CD4-positive, alpha-beta memory T cell (primary cell): ENCODE measurements at regions not wholly inside any gene's neighbourhood (a gene's known extent, or its start where the extent isn't known, plus 50 kb on each side); places are given as distances from the start of the nearest gene placed in this dataset.

Experiments used
- CTCF ChIA-PET: fragments of 350-600 bp; sonication (Branson Sonifier 250); formaldehyde crosslinking; loops from one replicate; lab custom pipeline; 2021; ENCODE audit warnings: inconsistent platforms; ENCODE audit not compliant: partially characterized antibody; lab: Charles Lee
- POLR2A ChIA-PET: fragments of 350-600 bp; sonication (Branson Sonifier 250); formaldehyde crosslinking; loops from one replicate; lab custom pipeline; 2021; ENCODE audit not compliant: partially characterized antibody; lab: Charles Lee
- DNase-seq, 5 donors: peaks; one replicate each; pipeline versions ENCODE4 v3.0.0 to v3.0.0-alpha.2; 2020 to 2022; ENCODE audit warnings: mixed read lengths in 1 of 5
- H3K27ac ChIP-seq: one replicate; pipeline ENCODE4 v1.7.0; 2013; ENCODE audit warnings: low read depth, low read length
- H3K27me3 ChIP-seq: 2 replicates; pipeline ENCODE4 v1.7.0; 2013; ENCODE audit warnings: mild to moderate bottlenecking, low read length, moderate library complexity; ENCODE audit not compliant: insufficient read depth
- H3K36me3 ChIP-seq: 2 replicates; pipeline ENCODE4 v1.7.0; 2013; ENCODE audit warnings: mild to moderate bottlenecking, low read length, moderate library complexity; ENCODE audit not compliant: insufficient read depth
- H3K4me1 ChIP-seq: 2 replicates; pipeline ENCODE4 v1.7.0; 2013; ENCODE audit warnings: mild to moderate bottlenecking, low read length, moderate library complexity; ENCODE audit not compliant: insufficient read depth
- H3K4me3 ChIP-seq, 2 donors: one replicate each; pipeline ENCODE4 v1.7.0; 2013; ENCODE audit warnings: low read length in 2 of 2, mild to moderate bottlenecking in 1 of 2
- H3K9me3 ChIP-seq, 2 donors: one replicate each; pipeline ENCODE4 v1.7.0; 2013; ENCODE audit warnings: low read length in 2 of 2, control low read depth in 1 of 2; ENCODE audit not compliant: control insufficient read depth in 1 of 2
- H3K27ac Mint-ChIP-seq, 7 donors: one replicate each; pipeline ENCODE4 v1.8.0; 2020 to 2021; ENCODE audit warnings: mixed read lengths in 7 of 7, mild to moderate bottlenecking in 6 of 7, inconsistent platforms in 3 of 7, moderate library complexity in 3 of 7
- H3K27me3 Mint-ChIP-seq, 2 donors: one replicate each; pipeline ENCODE4 v1.8.0; 2020 to 2021; ENCODE audit warnings: mixed read lengths in 2 of 2
- H3K36me3 Mint-ChIP-seq, 2 donors: one replicate each; pipeline ENCODE4 v1.8.0; 2020 to 2021; ENCODE audit warnings: mixed read lengths in 2 of 2, inconsistent platforms in 1 of 2, mild to moderate bottlenecking in 1 of 2
- H3K4me1 Mint-ChIP-seq, 4 donors: one replicate each; pipeline ENCODE4 v1.8.0; 2020 to 2021; ENCODE audit warnings: mixed read lengths in 4 of 4, mild to moderate bottlenecking in 1 of 4
- H3K4me3 Mint-ChIP-seq, 8 donors: one replicate each; pipeline ENCODE4 v1.8.0; 2020 to 2021; ENCODE audit warnings: mixed read lengths in 8 of 8, mild to moderate bottlenecking in 7 of 8, moderate library complexity in 6 of 8, inconsistent platforms in 3 of 8
- H3K9me3 Mint-ChIP-seq, 8 donors: one replicate each; pipeline ENCODE4 v1.8.0; 2020 to 2021; ENCODE audit warnings: mixed read lengths in 8 of 8, mild to moderate bottlenecking in 5 of 8, inconsistent platforms in 3 of 8, moderate library complexity in 1 of 8
- intact Hi-C: fragments of 100-400 bp; cut with micrococcal nuclease; formaldehyde crosslinking; loops from one replicate; pipeline ENCODE4 v1.15.1; 2023

DNA sequence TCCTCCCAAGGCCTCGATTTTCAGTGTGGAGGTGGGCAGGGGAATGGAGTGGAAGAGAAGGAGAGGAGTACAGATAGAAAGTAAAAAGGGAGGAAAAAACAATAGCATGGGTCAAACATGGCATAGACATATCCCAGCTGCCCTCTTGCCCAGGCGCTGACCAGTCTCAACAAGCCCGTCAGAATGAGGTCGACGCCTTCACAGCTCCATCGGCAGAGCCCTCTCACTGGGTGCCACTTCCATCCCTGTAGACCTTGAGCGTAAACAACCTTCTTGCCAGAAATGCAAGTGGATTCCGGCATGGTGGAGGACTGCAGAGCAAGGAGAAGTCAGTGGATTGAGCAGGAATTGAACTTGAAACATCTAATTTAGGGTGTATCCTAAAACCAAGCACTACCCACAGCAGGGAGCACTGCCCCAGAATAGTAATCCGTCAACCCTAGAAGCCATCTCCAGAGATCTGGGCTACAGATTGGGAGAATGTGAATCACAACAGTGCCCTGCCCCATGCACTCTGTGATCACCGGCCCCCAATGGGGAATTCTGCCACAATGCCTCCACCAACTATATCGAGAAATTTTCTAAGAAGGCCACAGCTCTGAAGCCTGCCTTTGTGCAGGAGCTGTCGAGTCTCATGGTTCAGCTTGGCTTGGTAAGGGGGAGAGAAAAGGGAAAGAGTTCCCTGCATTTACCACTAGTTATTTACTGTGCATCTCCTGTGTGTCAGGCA is 190.1 kb downstream of the UACA start:
- Histone ChIP-seq H3K9me3 (no peaks in the 10 kb centered on the region), H3K4me1 (no peaks in the 10 kb centered on the region), H3K4me3 (no peak overlapping the region), H3K27ac (no peak overlapping the region), H3K27me3 (no peaks in the 10 kb centered on the region), H3K36me3 (no peaks in the 10 kb centered on the region)
- intact Hi-C loops = no loop called here
- H3K36me3 Mint-ChIP-seq = no peaks in the 10 kb centered on the region
- H3K4me3 Mint-ChIP-seq = peak overlapping the region in 1 of 8 donors; percentile 37
- H3K9me3 Mint-ChIP-seq = peaks cover 0 to 13% (median 4%) of the 10 kb centered on the region in 8 donors
- H3K4me1 Mint-ChIP-seq = peaks cover 0 to 2% (median under 1%) of the 10 kb centered on the region in 4 donors
- no peak overlapping the region for H3K27ac Mint-ChIP-seq
- CTCF ChIA-PET = interaction anchor here (1.6 kb wide), 1 partner anchor 13 kb away, joined by 4 read pairs; no protein-coding TSS in a partner anchor
- DNase-seq = no peak
- POLR2A ChIA-PET = no interaction called here
- H3K27me3 Mint-ChIP-seq = peaks cover 0 to 2% of the 10 kb centered on the region in 2 donors

DNA sequence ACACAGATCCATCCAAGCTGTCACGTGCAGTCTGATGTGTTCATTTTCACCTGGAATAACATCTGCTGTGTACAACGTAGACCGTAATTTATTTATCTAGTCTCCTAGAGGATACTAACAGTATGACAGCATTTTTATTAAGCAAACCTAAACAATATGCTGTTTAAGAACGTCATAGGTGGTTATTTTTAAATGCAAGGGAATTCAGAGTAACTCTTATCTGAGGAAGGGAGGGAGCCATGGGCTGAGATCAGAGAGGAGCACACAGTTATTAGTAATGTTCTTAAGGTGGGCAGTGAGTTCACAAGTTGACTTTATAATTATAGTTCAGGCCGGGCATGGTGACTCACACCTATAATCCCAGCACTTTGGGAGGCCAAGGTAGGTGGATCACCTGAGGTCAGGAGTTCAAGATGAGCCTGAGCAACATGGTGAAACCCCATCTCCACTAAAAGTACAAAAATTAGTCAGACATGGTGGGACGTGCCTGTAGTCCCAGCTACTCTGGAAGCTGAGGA is 193.6 kb downstream of the UACA start:
- no peak overlapping the region for H3K27ac Mint-ChIP-seq
- intact Hi-C loops = no loop called here
- POLR2A ChIA-PET = no interaction called here

DNA sequence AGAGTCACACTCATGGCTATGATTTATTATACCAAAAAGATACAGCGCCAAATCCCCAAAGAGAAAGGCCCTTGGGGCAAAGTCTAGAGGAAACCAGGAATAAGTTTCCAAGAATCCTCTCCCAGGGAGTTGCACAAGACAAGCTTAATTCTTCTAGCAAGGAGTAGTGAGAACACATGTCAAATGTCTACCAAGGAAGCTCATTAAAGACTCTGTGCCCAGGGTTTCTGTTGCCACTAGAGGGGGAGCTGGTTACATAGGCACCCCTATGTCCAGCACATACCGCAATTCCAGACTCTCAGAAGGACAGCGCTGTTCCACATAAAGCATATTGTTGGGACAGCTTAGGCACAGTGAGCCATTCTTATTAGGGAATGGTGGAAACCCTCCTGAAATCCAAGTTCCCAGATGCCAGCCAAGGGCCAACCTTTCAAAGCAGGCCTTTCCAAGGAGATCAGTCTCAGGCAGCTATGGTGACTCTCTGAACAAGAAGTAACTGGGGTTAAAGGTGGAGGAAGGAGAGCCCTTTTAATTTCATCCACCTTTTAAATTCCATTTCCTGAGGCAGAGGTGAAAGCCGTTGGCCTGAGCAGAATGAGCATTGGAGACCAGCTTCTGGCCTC is 194.2 kb downstream of the UACA start:
- Mint-ChIP-seq H3K36me3 (no peaks in the 10 kb centered on the region), H3K27ac (no peak overlapping the region), H3K4me1 (peaks cover 0 to 1% (median 0%) of the 10 kb centered on the region in 4 donors), H3K4me3 (no peak overlapping the region), H3K27me3 (no peaks in the 10 kb centered on the region), H3K9me3 (peaks cover 0 to 4% (median 2%) of the 10 kb centered on the region in 8 donors)
- H3K4me3 ChIP-seq = no peak overlapping the region
- no peaks in the 10 kb centered on the region for H3K9me3 ChIP-seq
- intact Hi-C loops = no loop called here
- no peaks in the 10 kb centered on the region for H3K27me3 ChIP-seq
- H3K4me1 ChIP-seq = no peaks in the 10 kb centered on the region
- ChIA-PET POLR2A (no interaction called here), CTCF (interaction anchor here (1.1 to 1.9 kb wide), 4 partner anchors 18 to 1093 kb away, joined by 3 to 12 read pairs (median 6); no protein-coding TSS in a partner anchor)
- H3K27ac ChIP-seq = no peak overlapping the region
- no peak for DNase-seq
- H3K36me3 ChIP-seq = no peaks in the 10 kb centered on the region

More for the DNA sequence above, 193.6 kb downstream of the UACA start:
- Histone ChIP-seq H3K9me3 (no peaks in the 10 kb centered on the region), H3K4me1 (no peaks in the 10 kb centered on the region), H3K36me3 (no peaks in the 10 kb centered on the region), H3K27me3 (no peaks in the 10 kb centered on the region), H3K27ac (no peak overlapping the region), H3K4me3 (no peak overlapping the region)
- peaks cover 0 to 1% (median 0%) of the 10 kb centered on the region in 4 donors for H3K4me1 Mint-ChIP-seq
- H3K4me3 Mint-ChIP-seq = no peak overlapping the region
- CTCF ChIA-PET = interaction anchor here (1.1 to 1.9 kb wide), 2 partner anchors 17 to 153 kb away, joined by 3 to 12 read pairs; no protein-coding TSS in a partner anchor
- peaks cover 0 to 9% (median 4%) of the 10 kb centered on the region in 8 donors for H3K9me3 Mint-ChIP-seq
- no peak for DNase-seq
- H3K36me3 Mint-ChIP-seq = no peaks in the 10 kb centered on the region
- no peaks in the 10 kb centered on the region for H3K27me3 Mint-ChIP-seq

DNA sequence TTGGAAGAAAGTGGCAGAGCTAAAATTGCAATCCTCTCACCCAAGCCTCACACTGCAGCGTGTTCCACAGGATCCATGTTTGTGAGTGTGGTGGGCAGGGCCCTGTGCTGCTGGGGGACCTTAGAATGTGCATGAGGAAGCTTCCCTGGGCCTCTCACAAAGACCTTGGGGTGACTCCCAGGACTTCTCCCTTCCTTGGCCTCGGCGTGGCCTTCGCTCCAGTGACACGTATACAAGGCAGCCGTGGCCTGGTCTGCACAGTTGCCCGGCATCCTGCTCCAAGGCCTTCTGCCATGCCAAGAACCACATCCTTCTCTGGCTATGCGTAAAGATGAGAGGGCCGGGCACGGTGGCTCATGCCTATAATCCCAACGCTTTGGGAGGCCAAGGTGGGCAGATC is 196.4 kb downstream of the UACA start:
- Mint-ChIP-seq H3K4me3 (no peak overlapping the region), H3K27ac (no peak overlapping the region), H3K36me3 (no peaks in the 10 kb centered on the region), H3K27me3 (no peaks in the 10 kb centered on the region), H3K4me1 (peaks cover 0 to 3% (median under 1%) of the 10 kb centered on the region in 4 donors), H3K9me3 (no peaks in the 10 kb centered on the region)
- Histone ChIP-seq H3K4me1 (no peaks in the 10 kb centered on the region), H3K4me3 (no peak overlapping the region), H3K27ac (no peak overlapping the region), H3K9me3 (no peaks in the 10 kb centered on the region), H3K27me3 (no peaks in the 10 kb centered on the region), H3K36me3 (no peaks in the 10 kb centered on the region)
- POLR2A ChIA-PET = interaction anchor here (1.4 kb wide), 1 partner anchor 16 kb away, joined by 3 read pairs; no protein-coding TSS in a partner anchor
- CTCF ChIA-PET = no interaction called here
- intact Hi-C loops = no loop called here
- no peak for DNase-seq

DNA sequence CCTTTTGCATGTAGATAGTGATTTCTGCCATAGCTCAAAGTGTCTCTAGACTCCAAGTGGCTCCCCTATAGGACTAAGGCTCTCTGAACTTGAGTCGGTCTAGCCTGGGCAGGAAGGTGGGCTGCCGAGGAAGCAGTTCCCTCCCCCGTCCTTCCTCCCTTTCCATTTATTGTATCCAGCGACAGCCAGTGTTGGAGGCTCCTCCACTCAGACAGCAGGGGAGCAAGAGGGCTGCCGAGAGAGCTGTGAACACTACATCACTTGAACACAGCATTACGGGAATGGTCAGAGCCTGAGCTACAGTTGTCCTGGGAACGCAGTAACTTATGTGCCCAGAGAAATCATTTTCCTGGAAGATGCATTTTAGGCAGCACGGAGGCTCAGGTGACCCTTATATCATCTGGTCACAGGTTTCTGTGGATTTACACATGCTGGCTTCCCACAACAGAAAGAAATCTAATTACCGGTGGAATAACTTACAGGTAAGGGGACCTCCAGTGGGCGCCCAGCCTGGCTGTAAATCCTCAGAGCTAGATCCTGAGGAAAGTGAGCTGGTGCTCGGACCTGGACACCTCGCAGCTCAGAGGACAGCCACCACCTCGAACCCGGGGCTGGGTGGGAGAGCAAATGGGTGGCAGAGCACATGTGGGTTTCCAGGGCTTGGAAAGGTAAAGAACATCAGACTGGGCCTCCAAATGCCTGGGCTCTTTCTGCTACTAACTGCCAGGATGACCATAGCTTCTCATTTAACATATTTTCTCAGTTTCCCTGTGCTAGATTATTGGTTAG is 197.1 kb downstream of the UACA start:
- Histone ChIP-seq H3K4me3 (no peak overlapping the region), H3K4me1 (peaks cover 7% of the 10 kb centered on the region), H3K27ac (no peak overlapping the region), H3K36me3 (no peaks in the 10 kb centered on the region), H3K9me3 (no peaks in the 10 kb centered on the region), H3K27me3 (no peaks in the 10 kb centered on the region)
- DNase-seq = no peak
- ChIA-PET POLR2A (interaction anchor here (1.4 kb wide), 1 partner anchor 17 kb away, joined by 3 read pairs; no protein-coding TSS in a partner anchor), CTCF (no interaction called here)
- Mint-ChIP-seq H3K27ac (no peak overlapping the region), H3K9me3 (no peaks in the 10 kb centered on the region), H3K4me1 (peaks cover 0 to 8% (median 1%) of the 10 kb centered on the region in 4 donors), H3K27me3 (no peaks in the 10 kb centered on the region), H3K36me3 (no peaks in the 10 kb centered on the region), H3K4me3 (no peak overlapping the region)
- intact Hi-C loops = no loop called here

DNA sequence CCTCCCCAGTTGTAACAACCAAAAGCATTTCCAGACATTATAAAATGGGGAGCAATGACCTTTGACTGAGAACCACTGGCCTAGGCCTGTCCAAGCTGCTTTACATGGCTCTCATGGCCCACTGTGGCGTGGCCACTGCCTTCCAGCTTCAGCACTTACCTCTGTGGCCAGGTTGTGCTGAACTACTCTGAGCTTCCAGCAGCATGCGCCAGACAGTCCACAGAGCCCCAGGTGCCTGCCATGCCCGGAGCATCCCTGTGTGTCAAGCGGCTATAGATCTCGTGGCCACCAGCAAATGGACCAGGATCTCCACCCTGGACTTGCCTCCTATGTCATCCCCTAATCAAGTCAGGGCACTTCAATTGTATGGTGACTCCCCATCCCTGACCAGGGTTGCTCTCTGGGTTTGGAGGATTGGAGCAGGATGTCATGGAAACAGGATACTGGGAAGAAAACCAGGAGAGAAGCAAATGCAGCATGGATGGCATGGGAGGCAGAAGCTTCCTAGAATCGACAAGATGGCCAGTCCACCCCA is 199.7 kb downstream of the UACA start:
- H3K4me1 ChIP-seq = peaks cover 33% of the 10 kb centered on the region
- H3K27me3 ChIP-seq = no peaks in the 10 kb centered on the region
- no peaks in the 10 kb centered on the region for H3K9me3 ChIP-seq
- no peak overlapping the region for H3K27ac ChIP-seq
- H3K4me3 Mint-ChIP-seq = no peak overlapping the region
- no peaks in the 10 kb centered on the region for H3K9me3 Mint-ChIP-seq
- peaks cover 0 to 7% (median 3%) of the 10 kb centered on the region in 4 donors for H3K4me1 Mint-ChIP-seq
- H3K36me3 ChIP-seq = no peaks in the 10 kb centered on the region
- H3K27ac Mint-ChIP-seq = no peak overlapping the region
- H3K27me3 Mint-ChIP-seq = no peaks in the 10 kb centered on the region
- ChIA-PET CTCF (interaction anchor here (1.0 kb wide), 1 partner anchor 18 kb away, joined by 3 read pairs; no protein-coding TSS in a partner anchor), POLR2A (interaction anchor here (0.6 to 1.7 kb wide), 3 partner anchors 10 to 36 kb away, joined by 3 to 4 read pairs (median 3); no protein-coding TSS in a partner anchor)
- H3K36me3 Mint-ChIP-seq = no peaks in the 10 kb centered on the region
- intact Hi-C loops = no loop called here
- DNase-seq = no peak
- H3K4me3 ChIP-seq = no peak overlapping the region
